ENCODE measurements at regions not wholly inside any gene's neighbourhood (a gene's known extent, or its start where the extent isn't known, plus 50 kb on each side); places are given as distances from the start of the nearest gene placed in this dataset.

GRCh38 chr2:128796321-128796720, 477.7 kb upstream of the HS6ST1 start:
- Mint-ChIP-seq H3K9me3 (peaks cover 4% of the 10 kb centered on the region; the same call in 1 of the 2 replicates), H3K27me3 (ENCODE audit: low read depth) (no peaks in the 10 kb centered on the region), H3K4me3 (no peak overlapping the region), H3K36me3 (no peaks in the 10 kb centered on the region), H3K4me1 (peaks cover 2% of the 10 kb centered on the region), H3K27ac (no peak overlapping the region)
- ChIA-PET CTCF (no interaction called here), POLR2A (no interaction called here)
- DNase-seq (ENCODE audit: low spot score) (no peak), ATAC-seq (no peak)
- no peak for TF ChIP-seq MXD4 (CRISPR knock-in tag; IDR thresholded peaks at IDR 0.05; ENCODE audit: borderline replicate concordance)
- TF ChIP-seq PRDM15 (CRISPR knock-in tag; IDR thresholded peaks at IDR 0.05): no peak
- no peak for TF ChIP-seq ATF3 (CRISPR knock-in tag; conservative IDR thresholded peaks at IDR 0.05)
- no peak for TF ChIP-seq ZNF425 (CRISPR knock-in tag; conservative IDR thresholded peaks at IDR 0.05)
- TF ChIP-seq ZNF219 (CRISPR knock-in tag; IDR thresholded peaks at IDR 0.05; ENCODE audit: borderline replicate concordance): no peak
- no peak for TF ChIP-seq CBFB (CRISPR knock-in tag; IDR thresholded peaks at IDR 0.05; ENCODE audit: low read depth)
- no peak for TF ChIP-seq KAT7 (CRISPR knock-in tag; IDR thresholded peaks at IDR 0.05; ENCODE audit: borderline replicate concordance)
- TF ChIP-seq HMGA2 (CRISPR knock-in tag; IDR thresholded peaks at IDR 0.05): no peak
- no peak for TF ChIP-seq ZNF121 (CRISPR knock-in tag; IDR thresholded peaks at IDR 0.05)
- no peak for TF ChIP-seq EMX1 (CRISPR knock-in tag; IDR thresholded peaks at IDR 0.05)
- no peak for TF ChIP-seq PREB (CRISPR knock-in tag; IDR thresholded peaks at IDR 0.05; ENCODE audit: borderline replicate concordance)
- no peak for TF ChIP-seq SMAD4 (CRISPR knock-in tag; IDR thresholded peaks at IDR 0.05)
- no peak for TF ChIP-seq ZNF232 (CRISPR knock-in tag; IDR thresholded peaks at IDR 0.05)
- TF ChIP-seq TEAD4 (CRISPR knock-in tag; IDR thresholded peaks at IDR 0.05): no peak
- TF ChIP-seq ELF4 (CRISPR knock-in tag; IDR thresholded peaks at IDR 0.05; ENCODE audit: low read depth): no peak
- TF ChIP-seq PRRX2 (CRISPR knock-in tag; IDR thresholded peaks at IDR 0.05): no peak
- TF ChIP-seq ZMAT4 (CRISPR knock-in tag; IDR thresholded peaks at IDR 0.05): no peak
- no peak for TF ChIP-seq RELA (CRISPR knock-in tag; IDR thresholded peaks at IDR 0.05; ENCODE audit: borderline replicate concordance)

GRCh38 chr2:128797092-128797491, 478.4 kb upstream of the HS6ST1 start:
- ChIA-PET CTCF (no interaction called here), POLR2A (no interaction called here)
- Mint-ChIP-seq H3K27ac (no peak overlapping the region), H3K27me3 (ENCODE audit: low read depth) (no peaks in the 10 kb centered on the region), H3K4me1 (peaks cover 7% of the 10 kb centered on the region), H3K9me3 (peaks cover 4% of the 10 kb centered on the region; the same call in 1 of the 2 replicates), H3K36me3 (no peaks in the 10 kb centered on the region), H3K4me3 (no peak overlapping the region)
- no peak for DNase-seq (ENCODE audit: low spot score)
- ATAC-seq: no peak
- no peak for TF ChIP-seq GRHL2 (CRISPR knock-in tag; IDR thresholded peaks at IDR 0.05; ENCODE audit: insufficient replicate concordance, severe bottlenecking)
- TF ChIP-seq NFE2L1 (CRISPR knock-in tag; IDR thresholded peaks at IDR 0.05): no peak
- TF ChIP-seq PRDM15 (CRISPR knock-in tag; IDR thresholded peaks at IDR 0.05): no peak
- no peak for TF ChIP-seq FOXK1 (CRISPR knock-in tag; IDR thresholded peaks at IDR 0.05)
- no peak for TF ChIP-seq E2F1 (CRISPR knock-in tag; IDR thresholded peaks at IDR 0.05)
- no peak for TF ChIP-seq ZNF263 (CRISPR knock-in tag; IDR thresholded peaks at IDR 0.05; ENCODE audit: low read depth)
- TF ChIP-seq ZNF317 (CRISPR knock-in tag; IDR thresholded peaks at IDR 0.05; ENCODE audit: borderline replicate concordance, low read depth): no peak
- no peak for TF ChIP-seq NR2C2 (CRISPR knock-in tag; IDR thresholded peaks at IDR 0.05)
